ENCODE measurements at regions not wholly inside any gene's neighbourhood (a gene's known extent, or its start where the extent isn't known, plus 50 kb on each side); places are given as distances from the start of the nearest gene placed in this dataset.

DNA sequence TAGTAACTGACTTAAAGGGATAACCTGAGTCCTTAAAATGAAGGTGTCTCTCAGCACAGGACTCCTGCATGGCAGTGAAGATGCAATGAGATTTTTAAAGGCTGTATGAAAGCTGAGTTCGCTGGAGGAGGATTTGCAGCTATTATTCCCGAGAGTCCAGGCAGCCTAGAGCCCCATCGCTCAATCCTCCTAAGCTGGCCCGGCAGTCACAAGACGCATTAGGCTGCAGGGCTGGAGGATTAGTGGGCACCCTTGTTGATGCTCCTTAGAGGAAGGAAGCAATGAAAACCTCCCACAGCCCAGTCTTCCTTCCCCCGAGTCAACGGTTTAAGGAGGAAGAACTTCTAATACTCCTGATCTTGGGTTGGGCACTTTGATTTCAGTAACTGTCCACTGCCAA, 239.5 kb downstream of the EFNB2 start:
- DNase-seq: no peak

DNA sequence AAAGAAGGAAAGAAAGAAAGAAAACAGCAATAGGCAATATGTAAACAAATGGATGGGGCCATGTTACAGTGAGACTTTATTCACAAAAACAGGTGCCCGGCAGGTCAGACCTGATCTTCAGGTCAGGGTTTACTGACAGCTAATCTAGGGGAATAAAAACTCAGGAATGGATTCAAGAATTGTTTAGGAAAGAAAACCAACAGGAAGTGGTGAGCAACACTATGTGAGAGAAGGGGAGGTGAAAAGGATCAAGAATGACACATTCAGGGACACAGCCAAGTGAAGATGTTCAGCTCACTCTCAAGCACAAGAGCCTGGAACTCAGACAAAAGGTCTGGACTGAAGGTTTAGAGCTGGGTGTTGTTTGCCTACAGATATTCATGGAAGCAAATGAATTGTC, 244.5 kb downstream of the EFNB2 start:
- no peak for DNase-seq

DNA sequence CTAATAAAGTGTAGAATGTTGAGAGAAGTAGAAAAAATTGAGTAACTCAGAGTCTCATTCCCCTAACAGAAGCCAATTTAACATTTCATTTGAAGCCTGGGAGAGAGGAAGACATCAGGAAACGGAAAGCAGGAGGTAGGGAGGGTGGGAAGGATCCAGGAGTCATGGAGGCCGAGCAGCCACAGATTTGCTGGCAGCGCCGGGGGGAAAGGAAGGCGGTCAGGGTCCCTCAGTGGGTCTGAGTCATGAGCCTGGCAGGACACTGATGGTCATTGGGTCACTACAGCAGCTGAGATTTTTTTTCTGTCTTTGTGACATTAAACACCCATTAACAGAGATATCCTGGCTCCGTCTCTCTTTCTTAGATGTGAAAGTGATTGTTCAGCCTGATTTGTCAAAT, 248.1 kb downstream of the EFNB2 start:
- no peak for DNase-seq

DNA sequence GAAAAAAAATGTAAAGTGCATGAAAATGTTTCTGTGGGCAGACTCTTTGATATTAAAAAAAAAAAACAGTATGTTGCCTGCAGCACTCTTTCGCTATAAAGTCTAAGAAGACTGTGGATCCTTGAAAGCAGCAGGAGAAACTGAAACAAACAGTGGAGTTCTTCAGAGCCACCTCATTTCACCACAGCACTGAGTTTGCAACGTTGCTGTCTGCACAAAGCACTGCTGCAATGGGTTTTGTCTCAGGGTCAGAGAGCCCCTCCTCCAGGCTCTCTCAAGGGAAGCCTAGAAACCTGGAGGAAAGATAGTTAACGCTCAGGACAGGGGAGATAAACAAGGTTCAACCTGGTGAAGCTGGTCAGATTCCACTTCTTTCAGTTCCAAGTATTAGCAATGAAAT, 248.7 kb downstream of the EFNB2 start:
- DNase-seq: no peak

DNA sequence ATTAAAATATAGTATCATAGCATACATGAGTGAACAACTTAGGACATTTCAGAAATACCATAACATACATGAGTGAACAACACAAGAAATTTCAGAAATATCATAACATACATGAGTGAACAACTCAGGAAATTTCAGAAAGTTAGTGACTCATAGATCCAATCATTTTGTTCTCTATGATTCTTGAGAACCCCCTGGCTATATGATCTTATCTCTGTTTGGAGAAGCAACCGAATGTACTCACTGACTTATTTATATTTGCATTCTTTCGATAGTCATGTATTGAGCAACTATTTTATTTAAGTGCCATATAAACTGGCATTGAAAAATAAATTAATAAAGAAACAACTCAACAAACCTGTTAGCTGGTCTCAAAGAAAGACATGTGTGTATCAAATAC, 251.1 kb downstream of the EFNB2 start:
- no peak for DNase-seq

DNA sequence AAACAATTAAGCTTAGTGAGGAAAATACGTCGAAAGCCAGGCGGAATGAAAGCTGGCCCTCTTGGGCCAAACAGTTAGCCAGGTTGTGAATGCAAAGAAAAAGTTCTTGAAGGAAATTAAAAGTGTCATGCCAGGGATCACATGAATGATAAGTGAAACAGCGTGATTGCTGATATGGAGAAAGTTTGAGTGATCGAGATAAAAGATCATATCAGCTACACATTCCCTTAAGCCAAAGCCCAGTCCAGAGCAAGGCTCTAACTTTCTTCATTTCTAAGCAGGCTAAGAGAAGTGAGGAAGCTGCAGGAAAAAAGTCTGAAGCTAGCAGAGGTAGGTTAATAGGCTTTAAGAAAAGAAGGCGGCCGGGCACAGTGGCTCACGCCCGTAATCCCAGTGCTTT, 254.0 kb downstream of the EFNB2 start:
- DNase-seq: no peak

DNA sequence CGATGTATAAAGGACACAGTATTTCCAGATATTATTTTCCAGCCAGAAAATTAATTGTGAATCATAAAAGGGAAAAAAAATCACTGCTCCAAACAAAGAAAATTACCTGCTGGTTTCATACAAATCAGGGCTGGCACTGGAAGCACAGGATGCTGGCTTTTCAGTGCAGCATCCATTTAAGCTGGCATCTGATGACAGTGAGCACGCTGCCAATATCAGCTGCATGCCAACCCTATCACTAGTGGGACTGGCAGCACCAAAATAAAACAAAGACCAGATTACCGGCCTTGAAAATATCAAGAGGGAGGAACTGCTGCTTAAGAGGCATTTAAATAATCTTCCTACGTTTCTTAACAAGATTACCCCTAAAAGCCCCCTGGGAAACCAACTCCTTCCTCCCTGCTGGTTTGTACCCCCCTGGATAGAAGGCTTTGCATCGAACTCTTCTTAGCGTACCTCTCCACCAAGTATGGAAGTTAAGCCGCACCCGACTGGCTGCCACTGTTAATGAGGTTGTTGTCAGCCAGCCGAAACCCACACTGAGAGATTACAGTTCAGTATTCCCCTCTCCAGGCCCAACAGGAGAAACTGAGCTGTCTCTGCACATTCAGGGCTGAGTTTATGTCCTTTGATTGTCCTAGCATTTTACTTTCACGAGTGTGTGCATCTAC, 257.8 kb downstream of the EFNB2 start:
- no peak for DNase-seq

DNA sequence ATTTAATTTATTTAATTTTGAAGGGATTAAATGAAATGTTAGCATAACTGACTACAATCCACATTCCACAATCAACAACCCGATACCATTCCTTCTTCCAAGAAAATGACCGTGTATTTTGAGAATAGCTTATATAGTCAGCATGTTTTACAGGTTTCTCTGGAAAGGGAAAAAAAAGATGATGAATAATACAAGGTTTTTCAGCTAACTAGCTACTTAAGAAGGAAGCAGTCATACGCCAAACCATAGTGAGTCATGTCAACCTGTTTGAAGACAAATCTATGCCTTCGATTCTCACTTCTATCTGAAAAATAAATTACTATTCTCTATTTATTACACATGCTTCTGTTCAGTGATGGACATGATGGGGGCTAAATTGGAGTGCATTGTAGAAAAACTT, 258.6 kb downstream of the EFNB2 start:
- no peak for DNase-seq

DNA sequence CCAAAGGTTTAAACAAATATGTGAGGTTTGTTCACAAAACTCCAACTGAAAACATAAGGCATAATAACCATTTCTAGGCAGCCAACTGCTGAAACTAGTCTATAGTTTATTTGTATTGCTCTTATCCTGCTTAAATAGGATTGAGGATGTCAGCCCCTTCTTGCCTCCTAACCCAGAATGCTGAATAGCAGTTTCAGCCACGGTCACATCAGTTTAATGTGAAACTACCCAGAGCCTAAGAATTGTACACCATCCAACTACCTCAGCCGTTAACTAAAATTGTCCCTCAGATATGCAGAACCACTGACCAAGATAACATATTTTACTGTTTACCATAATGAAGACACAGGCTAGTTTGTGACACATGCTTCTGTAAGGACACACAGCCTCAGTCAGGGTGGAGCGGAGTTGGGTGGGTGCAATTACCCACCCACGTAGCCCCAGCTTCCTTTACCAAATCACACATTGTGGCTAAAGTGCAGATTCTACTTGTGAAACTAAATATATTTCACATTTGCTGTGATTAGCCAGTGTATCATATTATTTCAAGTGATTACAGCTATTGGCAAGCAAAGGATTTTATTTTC, 259.9 kb downstream of the EFNB2 start:
- no peak for DNase-seq

DNA sequence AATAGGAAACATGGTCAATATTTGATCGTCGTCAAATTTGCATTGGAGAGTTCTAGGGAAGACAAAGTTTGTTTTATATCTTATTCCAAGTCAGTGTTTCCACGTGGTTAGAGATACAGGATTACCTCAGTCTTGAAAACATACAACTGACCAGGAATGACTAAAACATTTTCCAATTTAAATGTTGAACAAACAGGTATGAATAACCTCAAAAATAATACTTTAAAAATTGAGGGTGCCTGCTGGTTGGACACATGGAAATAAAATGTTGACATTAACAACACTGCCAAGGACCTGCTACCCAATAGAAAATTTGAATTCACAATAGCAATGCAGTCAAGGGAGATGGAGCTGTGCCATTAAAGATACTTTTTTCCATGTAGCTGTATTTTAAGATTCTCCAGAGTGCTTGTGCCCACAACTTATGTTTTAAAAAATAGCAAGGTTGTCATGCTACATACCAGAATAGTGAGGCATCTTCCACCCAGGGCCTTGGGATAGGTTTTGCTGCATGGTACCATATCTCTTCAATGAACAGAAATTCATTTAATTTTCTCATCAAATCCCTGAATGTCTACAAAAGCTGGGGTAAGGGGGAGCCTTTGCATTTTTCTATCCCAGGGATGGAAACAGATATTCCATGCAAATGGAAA, 260.8 kb downstream of the EFNB2 start:
- no peak for DNase-seq

DNA sequence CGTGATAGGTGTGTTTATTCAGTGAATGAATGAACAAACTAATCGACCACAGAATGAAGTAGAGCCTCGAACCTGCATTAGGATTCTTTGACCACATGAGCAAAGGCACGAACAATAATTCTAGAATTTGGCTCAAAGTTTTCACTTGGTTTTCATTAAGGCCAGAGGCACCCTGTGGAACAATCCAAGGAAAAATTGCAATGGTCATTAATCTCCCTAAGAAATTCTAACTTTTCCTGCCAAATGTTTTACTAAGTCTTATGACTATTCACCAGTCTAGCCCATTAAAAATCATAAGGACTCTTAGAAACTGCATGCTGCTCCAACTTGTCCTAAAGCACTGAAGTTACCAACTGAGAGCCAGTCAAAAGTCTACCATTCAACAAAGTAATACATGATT, 271.7 kb downstream of the EFNB2 start:
- DNase-seq: no peak

DNA sequence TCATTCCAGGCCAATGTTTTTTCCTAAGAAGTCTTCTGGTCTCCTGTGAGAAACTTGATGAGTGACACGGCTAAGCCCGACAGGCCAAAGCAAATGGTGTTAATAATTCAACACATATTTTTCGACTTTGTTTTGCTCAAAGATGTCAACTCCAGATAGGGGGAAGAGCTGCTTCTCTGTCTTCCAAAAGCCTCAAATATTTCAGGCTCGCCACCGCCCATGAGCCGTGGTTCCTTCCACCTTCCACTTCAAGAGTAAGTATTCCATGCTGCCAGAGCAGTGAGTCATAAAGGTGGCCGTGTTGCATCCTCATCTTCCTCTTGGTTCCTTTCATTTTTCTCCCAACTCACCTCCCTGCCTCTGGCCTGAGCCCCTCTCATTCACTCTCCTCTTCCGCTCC, 272.6 kb downstream of the EFNB2 start:
- DNase-seq: no peak

DNA sequence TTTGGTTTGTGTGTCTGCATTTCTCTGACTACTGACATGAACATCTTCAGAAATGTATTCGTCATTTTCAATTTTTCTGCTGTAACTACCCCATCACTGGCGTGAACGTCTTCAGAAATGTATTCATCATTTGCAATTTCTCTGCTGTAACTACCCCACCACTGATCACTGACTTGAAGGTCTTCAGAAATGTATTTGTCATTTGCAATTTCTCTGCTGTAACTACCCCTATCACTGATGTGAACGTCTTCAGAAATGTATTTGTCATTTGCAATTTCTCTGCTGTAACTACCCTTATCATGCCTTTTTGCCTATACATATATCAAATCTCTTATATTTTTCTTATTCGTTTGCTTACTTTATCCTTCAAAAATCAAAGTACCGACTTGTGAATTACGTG, 274.0 kb downstream of the EFNB2 start:
- DNase-seq: no peak

DNA sequence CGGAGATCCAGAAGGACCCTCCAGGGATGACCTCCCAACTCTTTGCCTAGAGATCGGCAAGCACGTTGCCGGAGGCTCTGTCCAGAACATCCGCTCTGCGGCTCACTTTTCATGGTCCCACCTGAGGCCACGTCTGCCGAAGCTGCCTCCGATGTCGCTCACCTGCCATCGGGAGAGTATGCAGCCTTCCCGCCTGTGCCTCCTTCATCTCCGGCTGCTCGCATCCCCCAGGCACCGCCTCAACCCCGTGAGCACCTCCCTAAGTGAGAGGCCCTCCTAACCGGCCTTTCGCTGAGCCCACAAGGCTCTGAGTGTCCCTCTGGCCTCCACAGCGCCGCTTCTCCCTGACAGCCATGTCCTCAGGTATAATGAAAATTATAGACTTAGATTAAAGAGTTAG, 275.1 kb downstream of the EFNB2 start:
- no peak for DNase-seq

DNA sequence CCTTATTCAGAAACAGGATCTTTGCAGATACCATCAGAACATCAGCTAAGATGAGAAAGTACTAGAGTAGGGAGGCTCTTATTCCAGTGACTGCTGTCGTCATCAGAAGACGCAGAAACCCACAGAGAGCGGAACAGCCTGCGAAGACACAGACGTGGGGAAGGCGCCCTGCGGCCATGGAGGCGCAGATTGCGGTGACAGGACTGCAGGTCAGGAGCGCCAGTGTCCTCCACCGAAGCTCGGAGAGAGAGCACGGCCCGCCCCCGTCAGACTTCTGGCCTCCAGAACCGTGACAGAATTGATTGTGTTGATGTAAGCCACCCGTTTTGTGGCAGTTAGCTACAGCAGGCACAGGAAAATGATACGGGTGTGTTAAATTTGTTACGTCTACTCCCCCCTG, 275.5 kb downstream of the EFNB2 start:
- no peak for DNase-seq

DNA sequence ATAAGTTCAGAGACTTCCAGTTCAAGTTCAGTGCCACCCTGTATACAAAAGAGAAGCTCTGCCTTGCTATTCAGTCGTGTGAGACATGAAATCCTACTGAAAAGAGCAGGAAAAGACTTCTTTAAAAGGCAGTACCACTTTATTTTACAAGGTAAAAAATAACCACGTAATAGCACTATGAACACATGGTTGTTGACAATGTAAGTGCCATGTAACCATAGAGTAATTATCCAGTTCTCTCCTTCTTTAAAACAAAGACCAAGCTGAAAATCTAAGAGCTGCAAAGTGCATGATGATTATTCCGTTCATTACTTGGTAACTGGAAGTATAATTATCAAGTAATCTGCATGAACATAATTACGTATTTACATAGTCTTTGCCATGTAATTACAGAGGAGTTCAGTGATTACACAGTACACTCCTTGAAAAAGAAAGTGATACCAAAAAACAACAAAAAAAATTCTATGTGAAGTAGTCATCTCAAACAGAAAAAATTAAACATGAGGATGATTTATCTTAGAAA, 288.7 kb downstream of the EFNB2 start:
- no peak for DNase-seq

DNA sequence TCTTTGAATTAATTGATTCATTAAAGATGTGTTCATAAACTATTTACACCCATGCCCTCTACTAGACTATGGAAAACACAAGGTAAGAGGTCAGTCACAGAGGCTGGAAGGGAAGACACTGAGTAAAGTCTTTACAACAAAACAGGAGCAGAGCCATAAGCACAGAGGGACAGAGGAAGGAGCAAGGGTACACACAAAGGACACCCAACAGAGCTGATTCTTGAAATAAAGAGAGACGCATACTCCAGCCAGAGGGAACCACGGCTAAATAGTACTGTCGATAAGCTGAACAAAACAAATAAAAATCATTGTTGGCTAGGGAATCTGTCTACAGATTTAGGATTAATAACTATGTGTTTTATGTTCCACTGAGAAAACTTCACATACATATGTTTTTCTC, 289.2 kb downstream of the EFNB2 start:
- no peak for DNase-seq

DNA sequence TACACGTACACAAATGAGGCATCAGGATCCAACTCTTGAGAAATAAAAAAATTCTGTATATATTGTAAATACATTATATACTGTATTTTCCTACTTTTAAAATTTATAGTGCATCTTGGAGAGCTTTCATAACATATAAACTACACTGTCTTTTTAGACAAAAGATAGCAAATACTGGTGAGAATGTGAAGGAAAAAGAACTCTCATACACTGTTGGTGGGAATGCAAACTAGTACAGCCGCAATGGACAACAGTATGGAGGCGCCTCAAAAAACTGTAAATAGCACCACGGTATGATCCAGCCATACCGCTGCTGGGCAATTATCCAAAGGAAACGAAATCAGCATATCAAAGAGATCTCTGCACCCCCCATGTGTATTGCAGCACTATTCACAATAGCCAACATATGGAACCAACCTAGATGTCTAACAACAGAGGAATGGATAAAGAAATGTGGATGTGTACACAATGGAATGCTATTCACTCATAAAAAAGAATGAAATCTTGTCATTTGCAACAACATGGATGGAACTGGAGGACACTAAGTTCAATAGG, 292.4 kb downstream of the EFNB2 start:
- no peak for DNase-seq

DNA sequence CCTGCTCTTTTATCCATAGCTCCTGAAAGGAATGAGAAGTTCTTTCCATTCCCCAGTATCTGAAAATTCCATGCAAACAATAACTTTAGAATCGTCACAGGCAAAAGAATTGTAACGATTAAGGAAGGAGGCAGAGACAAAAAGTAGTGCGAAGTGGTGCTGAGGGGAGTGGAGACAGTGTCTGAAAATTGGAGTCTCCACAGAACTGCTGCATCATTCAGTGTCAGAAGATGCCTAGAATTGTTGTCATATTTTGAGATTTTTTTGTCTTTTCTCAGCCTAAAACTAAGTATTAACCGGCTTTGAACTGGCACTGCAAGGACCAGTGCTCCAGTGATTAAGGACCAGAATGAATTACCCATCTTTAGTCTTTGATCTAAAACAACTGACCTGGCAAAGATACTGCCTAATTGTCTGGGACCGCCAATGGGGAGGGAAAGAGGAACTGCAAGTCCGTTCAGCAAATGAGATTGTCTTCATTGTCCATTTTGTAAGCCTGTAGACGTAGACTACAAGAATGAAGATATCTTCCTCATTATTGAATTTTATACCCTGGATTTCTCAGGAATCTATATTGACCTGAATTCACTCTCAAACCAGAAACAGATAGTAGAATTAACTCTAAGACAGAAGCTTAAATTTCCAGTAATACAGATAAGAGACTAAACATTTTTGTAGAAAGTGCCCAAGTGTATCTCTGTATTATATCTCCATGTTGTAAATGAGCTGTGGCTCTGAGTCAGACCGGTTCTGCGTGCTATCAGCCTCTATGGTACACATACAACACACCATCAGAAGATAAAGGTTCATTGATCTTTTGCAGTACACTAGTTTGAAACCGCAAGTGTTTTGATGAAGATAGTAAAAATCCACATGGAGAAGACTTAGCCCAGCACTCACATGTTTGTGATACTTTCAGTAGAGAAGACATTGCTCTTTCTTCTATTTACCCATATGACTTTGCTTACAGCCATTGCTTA, 293.2 kb downstream of the EFNB2 start:
- no peak for DNase-seq

DNA sequence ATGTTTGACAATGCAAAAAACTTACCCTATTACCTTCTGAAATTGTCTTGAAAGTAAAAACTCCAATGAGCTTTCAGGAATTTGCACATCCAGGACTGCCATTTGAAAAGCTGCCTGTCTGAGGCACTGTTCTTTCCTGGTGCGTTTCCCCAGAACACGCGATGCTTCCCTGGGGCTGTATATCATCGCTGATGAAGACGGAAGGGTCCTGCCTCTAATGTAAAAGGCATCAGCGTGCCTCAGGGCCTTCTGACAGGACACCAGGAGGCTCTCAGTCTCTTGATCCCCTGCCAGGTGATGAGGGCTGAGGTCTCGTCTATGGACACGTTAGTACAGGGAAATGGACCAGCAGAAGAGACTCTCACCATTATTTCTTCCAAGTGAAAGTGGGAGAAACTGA, 296.8 kb downstream of the EFNB2 start:
- DNase-seq: no peak

DNA sequence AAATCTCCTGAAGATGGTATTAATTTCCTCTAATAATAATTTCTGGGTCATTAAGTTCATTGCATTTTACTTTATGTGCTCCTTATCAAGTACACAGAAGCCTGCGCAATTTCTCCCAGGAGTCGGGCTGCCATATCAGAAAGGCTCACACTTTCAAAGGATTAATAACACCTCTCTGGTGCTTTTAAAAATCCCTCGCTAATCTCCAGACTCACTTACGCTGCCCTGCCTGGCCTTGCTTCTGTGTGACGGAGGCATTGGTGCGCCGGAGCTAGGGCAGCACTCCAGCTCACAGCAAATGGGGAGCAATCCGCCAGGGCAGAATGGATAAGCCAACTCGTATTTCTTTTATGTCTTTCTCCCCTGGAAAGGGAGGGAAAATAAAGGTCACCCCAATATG, 300.8 kb downstream of the EFNB2 start:
- no peak for DNase-seq

DNA sequence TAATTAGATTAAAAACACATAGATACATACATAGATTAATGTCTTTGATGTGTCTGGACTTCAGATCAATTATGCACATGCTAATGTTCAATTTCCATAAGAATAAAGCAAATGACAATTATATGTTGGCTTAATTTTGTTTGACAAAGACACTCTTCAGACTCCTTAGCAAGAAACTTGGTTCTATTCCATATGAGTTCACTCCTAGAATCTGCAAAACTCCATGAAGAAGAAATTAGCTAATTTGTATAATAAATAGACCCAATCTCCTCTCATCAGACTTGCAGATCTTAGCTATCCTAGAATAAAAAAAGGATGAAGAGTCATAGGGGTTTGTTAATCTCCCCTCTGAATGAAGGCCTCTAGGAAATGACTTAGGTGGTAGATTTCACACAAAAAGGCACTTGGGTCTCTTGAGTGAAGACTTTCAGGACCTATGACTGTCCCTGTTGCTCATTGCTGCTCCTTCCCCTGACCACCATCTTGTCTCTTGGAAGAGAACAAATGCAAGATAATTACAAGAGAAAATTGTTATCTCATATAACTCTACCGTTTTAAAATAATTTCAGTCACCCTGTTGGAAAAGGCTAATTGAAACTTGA, 302.2 kb downstream of the EFNB2 start:
- DNase-seq: no peak

DNA sequence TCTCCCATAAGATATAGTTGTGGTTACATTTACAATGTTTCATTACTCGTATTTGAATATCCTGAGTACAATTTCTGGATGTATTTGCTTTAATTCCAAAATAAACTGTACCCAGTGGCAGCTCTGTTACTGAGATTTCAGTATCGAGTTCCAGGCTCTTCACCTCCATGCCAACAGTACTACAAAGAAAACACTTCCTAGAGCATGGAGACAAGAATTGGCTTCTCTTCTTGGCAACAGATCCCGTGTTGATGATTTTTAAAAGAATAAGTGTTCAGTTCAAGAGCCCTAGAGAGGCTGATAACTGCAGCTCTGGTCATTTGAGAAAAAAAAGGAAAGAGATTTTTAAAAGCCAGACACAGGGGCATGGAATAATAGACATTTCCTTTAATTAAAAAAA, 302.8 kb downstream of the EFNB2 start:
- DNase-seq: no peak

Measured in CD4-positive, alpha-beta T cell treated with Interleukin-1 beta for 1 hour (primary cell).